NCI-H1930 (cell line): ENCODE measurements at regions not wholly inside any gene's neighbourhood (a gene's known extent, or its start where the extent isn't known, plus 50 kb on each side); places are given as distances from the start of the nearest gene placed in this dataset.

ENCODE experiments used
- DNase-seq, 2 experiments: peaks; one replicate each; lab custom pipeline; 2025; lab: John Stamatoyannopoulos, UW

- DNase-seq, result no peak
These were observed 159.3 kb upstream of the VCX3A start for GRCh38 chrX:6694221-6694620.

- no peak for DNase-seq
These were observed 158.1 kb upstream of the VCX3A start for GRCh38 chrX:6693051-6693450.

GRCh38 chrX:6685489-6685888, 150.6 kb upstream of the VCX3A start:
- DNase-seq, result no peak

- no peak for DNase-seq
These were observed 148.4 kb upstream of the VCX3A start for GRCh38 chrX:6683353-6683752.

- DNase-seq, result no peak
These were observed 146.7 kb upstream of the VCX3A start for GRCh38 chrX:6681521-6682145.

- DNase-seq, result no peak
These were observed 145.1 kb upstream of the VCX3A start for GRCh38 chrX:6679988-6680387.

GRCh38 chrX:6679550-6679949, 144.6 kb upstream of the VCX3A start:
- DNase-seq, result no peak

- no peak for DNase-seq
These were observed 143.4 kb upstream of the VCX3A start for GRCh38 chrX:6678313-6678712.

- no peak for DNase-seq
These were observed 139.8 kb upstream of the VCX3A start for GRCh38 chrX:6674734-6675133.

- no peak for DNase-seq
These were observed 132.3 kb upstream of the VCX3A start for GRCh38 chrX:6667048-6667768.

- DNase-seq, result no peak
These were observed 131.7 kb upstream of the VCX3A start for GRCh38 chrX:6666624-6667023.

- DNase-seq, result no peak
These were observed 126.8 kb upstream of the VCX3A start for GRCh38 chrX:6661736-6662135.

- no peak for DNase-seq
These were observed 125.8 kb upstream of the VCX3A start for GRCh38 chrX:6660567-6661264.

GRCh38 chrX:6645216-6645615, 110.3 kb upstream of the VCX3A start:
- no peak for DNase-seq

- DNase-seq, result no peak
These were observed 109.5 kb upstream of the VCX3A start for GRCh38 chrX:6644411-6644810.

GRCh38 chrX:6640727-6641126, 105.8 kb upstream of the VCX3A start:
- DNase-seq, result no peak

- no peak for DNase-seq
These were observed 79.6 kb upstream of the VCX3A start for GRCh38 chrX:6614506-6614905.

- DNase-seq, result no peak
These were observed 64.4 kb upstream of the VCX3A start for GRCh38 chrX:6599230-6599860.
